IMR-90 (cell line): ENCODE measurements at regions not wholly inside any gene's neighbourhood (a gene's known extent, or its start where the extent isn't known, plus 50 kb on each side); places are given as distances from the start of the nearest gene placed in this dataset.

Experiments
- BHLHE40 ChIP-seq: fragments of 150-350 bp; IDR thresholded peaks from 2 replicates; pipeline ENCODE4 v1.6.1; 2016; ENCODE audit warnings: mild to moderate bottlenecking, low read depth, low read length
- CEBPB ChIP-seq: IDR thresholded peaks from 2 replicates; pipeline ENCODE4 v1.6.1; 2012; ENCODE audit warnings: low read depth, low read length, improper control_type of control experiment
- CHD1 ChIP-seq: IDR thresholded peaks from 2 replicates; pipeline ENCODE4 v1.6.1; 2012; ENCODE audit warnings: low read depth, low read length, improper control_type of control experiment
- ELK1 ChIP-seq: fragments of 150-350 bp; IDR thresholded peaks from 2 replicates; pipeline ENCODE4 v1.6.1; 2016; ENCODE audit warnings: low read depth, mild to moderate bottlenecking, low read length, moderate library complexity, borderline replicate concordance
- MXI1 ChIP-seq: IDR thresholded peaks from 2 replicates; pipeline ENCODE4 v1.6.1; 2012; ENCODE audit warnings: low read depth, mild to moderate bottlenecking, low read length, moderate library complexity, borderline replicate concordance
- POLR2A ChIP-seq: IDR thresholded peaks from 2 replicates; pipeline ENCODE4 v1.6.1; 2012; ENCODE audit warnings: mild to moderate bottlenecking, low read depth, low read length
- RCOR1 ChIP-seq: IDR thresholded peaks from 2 replicates; pipeline ENCODE4 v1.6.1; 2012; ENCODE audit warnings: mild to moderate bottlenecking, low read length, improper control_type of control experiment; ENCODE audit not compliant: insufficient replicate concordance
- SMC3 ChIP-seq: fragments of 150-350 bp; IDR thresholded peaks from 2 replicates; pipeline ENCODE4 v1.6.1; 2016; ENCODE audit warnings: low read depth, mild to moderate bottlenecking, antibody characterized with exemption, low read length, moderate library complexity
- TF ChIP-seq, protein P1 (sequence below): conservative IDR thresholded peaks from 2 replicates; pipeline ENCODE4 v1.5.1; 2012; ENCODE audit warnings: mild to moderate bottlenecking, low read depth, low read length, improper control_type of control experiment

DNA sequence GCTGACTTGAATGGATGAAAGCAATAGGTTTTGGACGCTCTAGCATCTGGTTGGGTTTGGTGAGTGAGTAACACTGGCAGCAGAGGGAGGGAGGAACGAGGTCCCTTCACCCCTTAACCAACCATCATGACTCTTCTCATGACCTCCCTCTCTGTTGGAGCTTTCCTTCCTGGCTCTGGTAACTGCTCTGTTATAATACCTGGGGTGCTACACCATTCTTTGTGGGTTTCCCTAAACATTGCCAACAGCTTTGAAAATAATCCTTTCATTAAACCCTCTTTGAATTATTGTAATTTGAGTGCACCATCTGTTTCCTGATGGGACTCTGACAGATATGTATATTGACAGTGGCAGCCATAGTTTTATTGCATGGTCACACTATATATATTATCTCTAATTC lies 146.2 kb upstream of the PTPRG start:
- TF ChIP-seq RCOR1 (no peak), SMC3 (no peak), CEBPB (no peak), CHD1 (no peak), POLR2A (no peak), ELK1 (no peak), BHLHE40 (no peak), MXI1 (no peak)
- TF ChIP-seq, protein P1, sequence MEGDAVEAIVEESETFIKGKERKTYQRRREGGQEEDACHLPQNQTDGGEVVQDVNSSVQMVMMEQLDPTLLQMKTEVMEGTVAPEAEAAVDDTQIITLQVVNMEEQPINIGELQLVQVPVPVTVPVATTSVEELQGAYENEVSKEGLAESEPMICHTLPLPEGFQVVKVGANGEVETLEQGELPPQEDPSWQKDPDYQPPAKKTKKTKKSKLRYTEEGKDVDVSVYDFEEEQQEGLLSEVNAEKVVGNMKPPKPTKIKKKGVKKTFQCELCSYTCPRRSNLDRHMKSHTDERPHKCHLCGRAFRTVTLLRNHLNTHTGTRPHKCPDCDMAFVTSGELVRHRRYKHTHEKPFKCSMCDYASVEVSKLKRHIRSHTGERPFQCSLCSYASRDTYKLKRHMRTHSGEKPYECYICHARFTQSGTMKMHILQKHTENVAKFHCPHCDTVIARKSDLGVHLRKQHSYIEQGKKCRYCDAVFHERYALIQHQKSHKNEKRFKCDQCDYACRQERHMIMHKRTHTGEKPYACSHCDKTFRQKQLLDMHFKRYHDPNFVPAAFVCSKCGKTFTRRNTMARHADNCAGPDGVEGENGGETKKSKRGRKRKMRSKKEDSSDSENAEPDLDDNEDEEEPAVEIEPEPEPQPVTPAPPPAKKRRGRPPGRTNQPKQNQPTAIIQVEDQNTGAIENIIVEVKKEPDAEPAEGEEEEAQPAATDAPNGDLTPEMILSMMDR: no peak
